T-cell (primary cell): ENCODE measurements at regions not wholly inside any gene's neighbourhood (a gene's known extent, or its start where the extent isn't known, plus 50 kb on each side); places are given as distances from the start of the nearest gene placed in this dataset.
A peak's percentile ranks its signal among the peaks of the same experiment; 100 is the strongest.

Source experiments
- ATAC-seq, 4 experiments: fragments of 200-7000 bp in 3 of 4; fragments of 150-1000 bp in 1 of 4; cut with Tn5 transposase; replicated peaks in 1 of 4; 1 replicate in 3 of 4; 2 replicates in 1 of 4; pipeline ENCODE4 v1.10.0; 2021; ENCODE audit warnings: moderate library complexity in 3 of 4, mild to moderate bottlenecking in 2 of 4, moderate number of reproducible peaks in 1 of 4
- CTCF ChIA-PET, 2 donors: fragments of 300-600 bp; sonication (Branson Sonifier 250); formaldehyde crosslinking; loops; one replicate each; lab custom pipeline; 2022; ENCODE audit warnings: antibody characterized with exemption in 2 of 2; lab: Charles Lee
- POLR2A ChIA-PET, 2 donors: fragments of 300-600 bp; sonication (Branson Sonifier 250); formaldehyde crosslinking; loops; one replicate each; lab custom pipeline; 2022; ENCODE audit warnings: antibody characterized with exemption in 2 of 2; lab: Charles Lee
- DNase-seq, 35 experiments: peaks; one replicate each; pipeline versions ENCODE4 v3.0.0 to v3.0.0-alpha.2; 2013 to 2023
- H3K27ac ChIP-seq: one replicate; pipeline ENCODE4 v1.5.1; 2013; ENCODE audit warnings: low read length
- H3K27me3 ChIP-seq, 2 experiments: replicated peaks in 1 of 2; 1 replicate in 1 of 2; 2 replicates in 1 of 2; pipeline versions ENCODE4 v1.6.1 to v1.7.0; 2013; ENCODE audit warnings: low read length in 1 of 2, mixed read lengths in 1 of 2; ENCODE audit not compliant: control insufficient read depth in 2 of 2, insufficient read depth in 2 of 2; ENCODE audit errors: extremely low read depth in 1 of 2
- H3K36me3 ChIP-seq, 2 donors: 1 replicate in 1 of 2; 2 replicates in 1 of 2; pipeline versions ENCODE4 v1.6.1 to v1.7.0; 2013; ENCODE audit warnings: low read length in 1 of 2; ENCODE audit not compliant: control insufficient read depth in 2 of 2, insufficient read depth in 1 of 2; ENCODE audit errors: extremely low read depth in 1 of 2
- H3K4me1 ChIP-seq, 2 experiments: 1 replicate in 1 of 2; 2 replicates in 1 of 2; pipeline versions ENCODE4 v1.6.1 to v1.7.0; 2013; ENCODE audit warnings: low read length in 2 of 2, mixed read lengths in 1 of 2; ENCODE audit not compliant: insufficient read depth in 2 of 2, control insufficient read depth in 1 of 2; ENCODE audit errors: extremely low read depth in 1 of 2
- H3K4me3 ChIP-seq, 2 donors: 1 replicate in 1 of 2; 2 replicates in 1 of 2; pipeline versions ENCODE4 v1.5.1 to v1.7.0; 2013; ENCODE audit warnings: mild to moderate bottlenecking in 2 of 2, low read length in 1 of 2, moderate library complexity in 1 of 2; ENCODE audit not compliant: control insufficient read depth in 1 of 2; ENCODE audit errors: extremely low read depth in 1 of 2
- H3K9me3 ChIP-seq: 2 replicates; pipeline ENCODE4 v1.7.0; 2013
- H3K27ac Mint-ChIP-seq, 2 donors: one replicate each; pipeline ENCODE4 v1.8.0; 2020 to 2021; ENCODE audit warnings: mild to moderate bottlenecking in 2 of 2, mixed read lengths in 2 of 2
- H3K27me3 Mint-ChIP-seq, 2 donors: one replicate each; pipeline ENCODE4 v1.8.0; 2021 to 2022; ENCODE audit warnings: mixed read lengths in 2 of 2
- H3K36me3 Mint-ChIP-seq: one replicate; pipeline ENCODE4 v1.8.0; 2021; ENCODE audit warnings: mixed read lengths
- H3K4me1 Mint-ChIP-seq, 3 donors: one replicate each; pipeline ENCODE4 v1.8.0; 2020 to 2022; ENCODE audit warnings: mixed read lengths in 3 of 3, mild to moderate bottlenecking in 1 of 3
- H3K4me3 Mint-ChIP-seq, 3 donors: one replicate each; pipeline ENCODE4 v1.8.0; 2020 to 2022; ENCODE audit warnings: mild to moderate bottlenecking in 3 of 3, mixed read lengths in 3 of 3, moderate library complexity in 3 of 3
- H3K9me3 Mint-ChIP-seq, 3 donors: one replicate each; pipeline ENCODE4 v1.8.0; 2020 to 2022; ENCODE audit warnings: mixed read lengths in 3 of 3
- WGBS: methylation state at CpG from one replicate; pipeline ENCODE4 v1.1.5; 2013; ENCODE audit warnings: missing lambda C conversion rate; ENCODE audit not compliant: insufficient coverage; 5-methylcytosine and 5-hydroxymethylcytosine counted together

GRCh38 chr18:75574187-75574586 is 146.7 kb upstream of the SMIM21 start:
- Histone ChIP-seq H3K4me3 (no peak overlapping the region), H3K36me3 (no peaks in the 10 kb centered on the region), H3K4me1 (no peaks in the 10 kb centered on the region), H3K27me3 (peaks cover 0 to 4% of the 10 kb centered on the region in 2 experiments), H3K27ac (no peak overlapping the region), H3K9me3 (no peaks in the 10 kb centered on the region)
- ChIA-PET POLR2A (no interaction called here), CTCF (no interaction called here)
- H3K9me3 Mint-ChIP-seq = no peaks in the 10 kb centered on the region
- no peak overlapping the region for H3K27ac Mint-ChIP-seq
- ATAC-seq (no peak), DNase-seq (no peak)
- no peaks in the 10 kb centered on the region for H3K36me3 Mint-ChIP-seq
- H3K27me3 Mint-ChIP-seq = peaks cover 0 to 3% of the 10 kb centered on the region in 2 donors
- no peak overlapping the region for H3K4me3 Mint-ChIP-seq
- 91% methylated on average over 2 of the region's 3 CpGs for WGBS
- H3K4me1 Mint-ChIP-seq = no peaks in the 10 kb centered on the region

DNA sequence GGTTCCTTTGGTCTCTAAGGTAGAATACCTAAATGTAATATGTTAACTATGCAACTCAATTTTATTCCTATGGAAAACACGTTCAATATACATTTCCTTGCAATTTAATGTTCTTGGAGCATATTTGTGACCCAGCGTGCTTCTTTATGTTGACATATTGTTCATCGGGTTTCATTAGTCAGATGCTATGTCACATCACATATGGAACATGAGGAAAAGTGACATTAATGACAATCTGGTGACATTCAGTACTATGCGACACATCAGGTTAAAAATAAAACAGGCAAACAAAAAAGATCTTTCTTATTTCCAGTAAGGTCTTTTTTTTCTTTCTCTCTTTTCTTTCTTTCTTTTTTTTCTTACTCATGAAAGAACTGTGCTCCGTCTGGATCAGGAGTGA is 135.6 kb upstream of the SMIM21 start:
- Histone ChIP-seq H3K36me3 (no peaks in the 10 kb centered on the region), H3K9me3 (no peaks in the 10 kb centered on the region), H3K27me3 (peaks cover 0 to 6% of the 10 kb centered on the region in 2 experiments), H3K27ac (no peak overlapping the region), H3K4me1 (no peaks in the 10 kb centered on the region), H3K4me3 (no peak overlapping the region)
- H3K4me1 Mint-ChIP-seq = no peaks in the 10 kb centered on the region
- peaks cover 9 to 16% of the 10 kb centered on the region in 2 donors for H3K27me3 Mint-ChIP-seq
- no peak overlapping the region for H3K4me3 Mint-ChIP-seq
- CTCF ChIA-PET = no interaction called here
- WGBS = no CpG with 5 or more reads among the region's 5 CpGs
- H3K36me3 Mint-ChIP-seq = no peaks in the 10 kb centered on the region
- ATAC-seq = no peak
- no peak overlapping the region for H3K27ac Mint-ChIP-seq
- no peaks in the 10 kb centered on the region for H3K9me3 Mint-ChIP-seq
- DNase-seq = no peak
- POLR2A ChIA-PET = no interaction called here

- peak in 1 of 4 experiments; percentile 6 for ATAC-seq
- Histone ChIP-seq H3K36me3 (no peaks in the 10 kb centered on the region), H3K27me3 (peaks cover 0 to 2% of the 10 kb centered on the region in 2 experiments), H3K4me1 (no peaks in the 10 kb centered on the region), H3K9me3 (no peaks in the 10 kb centered on the region), H3K4me3 (no peak overlapping the region), H3K27ac (no peak overlapping the region)
- no peak overlapping the region for H3K27ac Mint-ChIP-seq
- DNase-seq = no peak
- 79% methylated on average over 5 of the region's 5 CpGs for WGBS
- H3K4me1 Mint-ChIP-seq = no peaks in the 10 kb centered on the region
- CTCF ChIA-PET = no interaction called here
- no peak overlapping the region for H3K4me3 Mint-ChIP-seq
- H3K9me3 Mint-ChIP-seq = no peaks in the 10 kb centered on the region
- POLR2A ChIA-PET = no interaction called here
- peaks cover 9 to 14% of the 10 kb centered on the region in 2 donors for H3K27me3 Mint-ChIP-seq
- no peaks in the 10 kb centered on the region for H3K36me3 Mint-ChIP-seq
Observed at GRCh38 chr18:75562216-75562615, 134.7 kb upstream of the SMIM21 start.

- no peak for DNase-seq
- H3K4me3 ChIP-seq = no peak overlapping the region
- POLR2A ChIA-PET = interaction anchor here in 1 of 2 donors (0.7 kb wide), 1 partner anchor 8 kb away, joined by 3 read pairs; no protein-coding TSS in a partner anchor
- Mint-ChIP-seq H3K4me3 (no peak overlapping the region), H3K4me1 (no peaks in the 10 kb centered on the region), H3K9me3 (no peaks in the 10 kb centered on the region), H3K36me3 (no peaks in the 10 kb centered on the region), H3K27ac (no peak overlapping the region), H3K27me3 (peaks cover 5 to 8% of the 10 kb centered on the region in 2 donors)
- no peak for ATAC-seq
- H3K9me3 ChIP-seq = no peaks in the 10 kb centered on the region
- no peaks in the 10 kb centered on the region for H3K4me1 ChIP-seq
- CTCF ChIA-PET = interaction anchor here (0.5 to 0.9 kb wide), 2 partner anchors 9 to 664 kb away, joined by 3 to 6 read pairs; no protein-coding TSS in a partner anchor
- H3K27ac ChIP-seq = no peak overlapping the region
- no CpG with 5 or more reads among the region's 1 CpG for WGBS
- H3K27me3 ChIP-seq = no peaks in the 10 kb centered on the region
- H3K36me3 ChIP-seq = no peaks in the 10 kb centered on the region
Observed at GRCh38 chr18:75558790-75559189, 131.3 kb upstream of the SMIM21 start.

DNA sequence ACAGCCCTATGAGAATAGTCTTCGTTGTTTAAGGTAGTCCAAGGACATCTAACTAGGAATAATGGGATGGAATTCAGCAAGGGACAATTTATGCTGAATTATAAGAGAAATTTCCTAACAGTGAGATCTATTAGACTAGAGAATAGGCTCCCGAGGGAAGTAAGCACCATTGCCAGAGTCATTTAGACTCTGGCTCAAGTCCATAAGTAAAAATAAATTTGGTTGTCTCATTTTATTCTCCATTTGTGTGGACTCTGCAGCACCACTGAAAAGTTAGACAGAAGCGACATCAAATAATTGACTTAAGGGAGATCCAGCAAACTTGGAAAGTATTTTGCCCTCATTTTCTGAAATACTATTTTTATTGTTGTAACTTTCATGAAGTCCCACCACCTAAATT is 129.3 kb upstream of the SMIM21 start:
- POLR2A ChIA-PET = no interaction called here
- Histone ChIP-seq H3K9me3 (no peaks in the 10 kb centered on the region), H3K4me1 (no peaks in the 10 kb centered on the region), H3K27ac (no peak overlapping the region), H3K36me3 (no peaks in the 10 kb centered on the region), H3K4me3 (no peak overlapping the region), H3K27me3 (no peaks in the 10 kb centered on the region)
- H3K36me3 Mint-ChIP-seq = no peaks in the 10 kb centered on the region
- no peak overlapping the region for H3K27ac Mint-ChIP-seq
- DNase-seq (no peak), ATAC-seq (no peak)
- CTCF ChIA-PET = no interaction called here
- no peaks in the 10 kb centered on the region for H3K9me3 Mint-ChIP-seq
- no peak overlapping the region for H3K4me3 Mint-ChIP-seq
- H3K4me1 Mint-ChIP-seq = no peaks in the 10 kb centered on the region
- no CpG with 5 or more reads among the region's 3 CpGs for WGBS
- peaks cover 3 to 8% of the 10 kb centered on the region in 2 donors for H3K27me3 Mint-ChIP-seq

DNA sequence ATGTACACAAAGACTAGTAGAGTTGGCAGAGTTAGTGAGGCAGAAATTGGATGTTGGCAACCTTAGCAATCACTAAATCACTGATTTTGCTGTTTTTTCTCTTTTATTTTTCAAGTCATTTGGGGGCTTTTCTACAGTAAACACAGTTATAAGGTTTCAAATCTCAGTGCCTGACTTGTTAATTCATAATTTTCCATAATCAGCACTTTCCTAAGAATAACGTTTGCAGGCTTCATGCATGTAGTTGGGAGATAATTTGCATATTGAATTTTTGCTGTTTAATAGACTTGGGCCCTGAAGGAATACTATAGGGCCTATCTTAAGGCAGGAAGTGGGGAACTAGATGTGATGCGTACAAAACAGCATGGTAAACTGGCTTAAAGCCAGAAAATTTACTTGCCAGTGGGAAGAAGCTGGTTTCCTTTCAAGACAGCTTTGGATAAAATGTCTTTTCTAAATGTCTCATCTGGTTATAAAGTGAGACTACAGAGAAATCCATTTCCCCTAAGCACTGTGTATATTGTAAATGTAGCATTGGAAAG is 127.2 kb upstream of the SMIM21 start:
- ChIA-PET CTCF (no interaction called here), POLR2A (no interaction called here)
- Mint-ChIP-seq H3K9me3 (no peaks in the 10 kb centered on the region), H3K27ac (no peak overlapping the region), H3K36me3 (no peaks in the 10 kb centered on the region), H3K4me3 (no peak overlapping the region), H3K4me1 (no peaks in the 10 kb centered on the region), H3K27me3 (peaks cover 17 to 20% of the 10 kb centered on the region in 2 donors)
- peaks cover 0 to 6% of the 10 kb centered on the region in 2 experiments for H3K27me3 ChIP-seq
- H3K4me1 ChIP-seq = no peaks in the 10 kb centered on the region
- ATAC-seq = no peak
- WGBS = 70% methylated on average over 1 of the region's 2 CpGs
- no peak overlapping the region for H3K27ac ChIP-seq
- H3K36me3 ChIP-seq = no peaks in the 10 kb centered on the region
- DNase-seq = no peak
- H3K4me3 ChIP-seq = no peak overlapping the region
- no peaks in the 10 kb centered on the region for H3K9me3 ChIP-seq

GRCh38 chr18:75554176-75554575 is 126.7 kb upstream of the SMIM21 start:
- no peak for DNase-seq
- no peak overlapping the region for H3K4me3 ChIP-seq
- no peaks in the 10 kb centered on the region for H3K9me3 ChIP-seq
- H3K36me3 ChIP-seq = no peaks in the 10 kb centered on the region
- Mint-ChIP-seq H3K36me3 (no peaks in the 10 kb centered on the region), H3K4me3 (no peak overlapping the region), H3K27me3 (peaks cover 22 to 25% of the 10 kb centered on the region in 2 donors), H3K4me1 (no peaks in the 10 kb centered on the region), H3K27ac (no peak overlapping the region), H3K9me3 (no peaks in the 10 kb centered on the region)
- ATAC-seq = no peak
- H3K27me3 ChIP-seq = peaks cover 0 to 6% of the 10 kb centered on the region in 2 experiments
- ChIA-PET CTCF (no interaction called here), POLR2A (no interaction called here)
- WGBS = 91% methylated on average over 6 of the region's 7 CpGs
- H3K4me1 ChIP-seq = no peaks in the 10 kb centered on the region
- no peak overlapping the region for H3K27ac ChIP-seq
